ENCODE measurements at regions not wholly inside any gene's neighbourhood (a gene's known extent, or its start where the extent isn't known, plus 50 kb on each side); places are given as distances from the start of the nearest gene placed in this dataset.

DNA sequence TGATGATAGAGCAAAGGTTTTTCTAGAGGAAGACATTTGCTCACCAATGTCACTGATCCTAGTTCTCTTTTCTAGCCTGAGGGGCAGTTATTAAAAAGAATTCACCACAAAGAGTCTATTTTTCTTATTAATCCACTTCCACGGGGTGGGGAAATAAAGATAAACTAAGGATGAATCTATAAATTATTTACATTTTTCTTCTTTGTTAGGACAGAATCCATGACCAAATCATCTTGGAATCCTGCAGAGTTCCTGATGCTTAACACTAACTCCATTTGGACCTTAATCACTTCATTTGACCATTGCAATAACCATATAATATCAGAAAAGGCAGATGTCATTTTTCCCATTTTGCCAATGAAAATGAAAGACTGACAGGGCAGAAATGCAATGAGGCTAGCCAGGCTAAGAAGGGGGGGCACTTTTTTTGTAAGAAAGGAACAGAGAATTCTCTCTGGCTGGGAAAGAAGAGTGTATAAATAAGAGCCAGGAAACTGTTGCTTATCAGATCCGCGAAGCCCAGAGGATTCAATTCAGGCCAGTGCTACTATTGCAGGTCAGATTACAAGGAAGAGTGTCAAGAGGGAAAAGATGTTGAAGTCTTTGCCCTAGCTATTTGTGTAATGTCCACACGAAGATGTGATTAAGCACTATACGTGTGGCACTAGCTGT, 433.2 kb downstream of the TNS3 start:
- no peak for DNase-seq

DNA sequence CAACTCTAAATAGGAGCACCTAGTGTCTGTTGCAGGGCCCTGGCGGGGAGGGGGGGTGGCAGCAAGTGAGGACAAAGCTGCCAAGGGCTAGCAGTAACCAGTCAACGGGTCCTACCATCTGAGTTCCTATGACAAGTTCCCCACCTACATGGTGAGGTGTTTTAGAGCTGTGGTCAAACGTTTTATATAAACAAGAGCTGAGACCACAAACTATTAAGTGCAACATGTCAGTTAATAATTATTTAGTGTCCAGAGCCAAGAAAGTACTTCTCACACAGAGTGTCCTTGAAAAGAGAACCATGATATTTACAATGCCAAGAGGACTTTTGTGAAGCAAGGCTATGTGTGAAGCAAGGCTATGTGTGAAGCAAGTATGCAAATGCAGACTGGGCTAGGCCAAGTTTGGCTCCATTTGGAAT, 434.7 kb downstream of the TNS3 start:
- no peak for DNase-seq

DNA sequence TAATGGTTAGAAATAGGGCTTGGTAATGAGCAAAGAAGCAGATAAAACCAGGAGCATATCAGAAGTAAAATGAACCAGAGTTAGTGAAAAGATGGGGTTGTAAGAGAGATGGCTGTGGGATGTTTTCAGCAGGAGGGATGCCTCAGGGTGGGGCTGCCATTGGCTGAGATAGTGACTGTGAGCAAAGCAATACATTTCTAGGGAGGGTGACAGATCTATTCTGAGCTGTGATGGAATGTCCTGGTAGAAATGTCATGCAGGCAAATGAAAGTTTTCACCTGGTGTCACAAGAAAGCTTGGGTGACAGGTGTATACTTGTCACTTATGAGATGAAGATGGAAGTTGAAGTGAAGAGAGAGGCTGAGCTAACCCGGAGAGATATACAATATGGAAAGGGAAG, 435.9 kb downstream of the TNS3 start:
- no peak for DNase-seq

DNA sequence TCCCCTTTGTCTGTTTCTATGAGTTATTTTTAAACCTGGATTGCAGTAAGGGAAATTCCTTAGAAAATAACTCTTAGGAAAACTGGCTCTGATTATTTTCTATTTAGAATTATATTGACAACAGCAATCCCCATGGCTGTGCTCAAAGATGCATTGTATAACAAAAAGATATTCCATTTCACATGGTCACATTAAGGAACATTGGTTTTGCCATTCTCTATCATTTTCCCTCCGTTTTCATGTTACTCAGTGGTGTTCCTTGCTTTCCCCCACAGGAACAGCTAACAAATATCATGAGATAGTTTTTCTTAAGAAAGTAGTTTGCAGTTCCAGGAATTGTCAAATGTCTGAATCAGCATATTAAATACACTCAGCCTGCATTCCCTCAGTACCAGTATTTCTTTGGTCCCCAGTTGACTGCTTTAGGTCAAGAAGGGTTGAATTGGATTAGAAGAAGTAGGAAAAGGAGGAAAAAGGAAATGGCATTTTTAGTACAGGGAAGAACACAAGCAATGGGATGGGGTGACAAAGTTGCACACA, 436.7 kb downstream of the TNS3 start:
- DNase-seq, result no peak

DNA sequence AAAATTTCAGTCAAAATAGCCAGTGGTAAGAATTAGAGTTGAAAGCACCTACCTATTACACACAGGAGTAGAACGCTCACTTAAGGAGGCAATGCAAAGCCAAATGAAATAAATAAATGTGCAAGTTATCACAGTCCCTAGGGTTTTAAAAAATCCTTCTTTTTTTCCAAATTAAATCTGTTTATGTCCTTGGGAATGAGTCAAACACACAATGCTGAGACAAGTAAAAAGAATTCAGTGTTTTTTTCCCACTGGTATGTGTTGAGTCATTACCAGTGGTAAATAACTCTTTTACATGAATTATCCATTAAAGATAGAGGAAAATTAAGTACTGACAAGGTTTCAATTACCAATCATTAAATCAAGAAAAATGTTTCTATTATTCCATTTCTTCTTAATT, 438.6 kb downstream of the TNS3 start:
- DNase-seq, result no peak

DNA sequence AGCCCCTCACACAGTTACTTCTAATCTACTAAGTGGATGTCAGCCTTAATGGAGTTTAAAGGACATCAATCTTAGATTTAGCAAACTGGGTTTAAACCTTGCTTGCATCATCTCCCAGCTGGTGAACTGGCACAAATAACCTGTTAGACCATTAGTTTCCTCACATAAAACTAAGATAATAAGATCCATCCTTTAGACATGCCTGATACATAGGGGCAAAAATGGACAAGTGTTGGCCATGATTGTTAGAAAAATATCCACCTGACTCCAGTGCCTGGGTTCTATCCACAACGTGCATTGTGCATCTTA, 439.1 kb downstream of the TNS3 start:
- DNase-seq, result no peak

DNA sequence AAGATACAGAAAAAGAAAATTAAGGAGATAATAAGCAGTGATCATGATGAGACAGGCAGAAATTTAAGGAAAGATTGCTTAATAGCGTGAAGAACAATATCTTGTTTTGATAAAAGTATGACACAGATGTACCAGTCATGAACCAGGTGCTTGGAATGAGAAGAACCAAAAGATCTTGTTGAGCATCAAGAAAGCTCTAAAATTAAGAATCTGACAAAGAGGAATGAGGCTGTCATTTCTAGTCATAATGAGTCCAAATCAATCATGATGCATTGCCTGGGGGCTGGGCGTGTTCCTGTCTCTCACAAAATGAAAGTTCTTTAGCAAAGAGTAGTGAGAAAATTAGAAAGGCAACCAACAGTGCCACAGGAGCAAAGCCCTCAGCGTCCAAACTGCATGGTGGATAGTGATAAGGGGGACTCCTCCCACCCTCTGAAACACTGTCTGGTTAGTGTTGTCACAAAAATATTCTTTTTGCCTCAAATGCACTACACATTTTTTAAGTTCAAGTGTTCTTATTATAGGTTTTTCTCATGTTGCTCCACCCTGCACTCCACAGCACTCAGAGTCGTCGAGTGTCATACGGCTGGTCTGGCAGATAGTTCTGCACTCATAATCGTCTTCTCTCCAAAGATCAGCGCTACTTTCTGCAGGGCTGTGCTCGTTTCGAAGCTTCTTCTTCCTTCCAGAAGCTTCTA, 439.6 kb downstream of the TNS3 start:
- no peak for DNase-seq

DNA sequence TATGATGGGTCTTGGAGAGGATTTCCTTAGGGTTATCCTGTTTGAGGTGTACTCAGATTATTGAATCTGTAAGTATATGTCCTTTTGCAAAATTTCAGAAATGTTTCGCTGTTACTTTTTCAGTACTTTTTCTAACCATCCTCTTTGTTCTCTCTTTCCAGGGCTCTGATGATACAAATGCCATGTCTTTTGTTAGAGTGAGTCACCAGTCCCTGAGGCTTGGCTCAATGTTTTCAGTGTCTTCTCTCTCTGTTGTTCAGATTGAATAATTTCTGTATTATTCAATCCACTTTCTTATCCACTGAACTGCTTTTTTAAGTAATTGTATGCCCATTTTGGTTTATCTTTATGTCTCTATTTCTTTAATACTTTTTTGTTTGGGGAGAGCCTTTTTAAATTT, 449.4 kb downstream of the TNS3 start:
- no peak for DNase-seq

DNA sequence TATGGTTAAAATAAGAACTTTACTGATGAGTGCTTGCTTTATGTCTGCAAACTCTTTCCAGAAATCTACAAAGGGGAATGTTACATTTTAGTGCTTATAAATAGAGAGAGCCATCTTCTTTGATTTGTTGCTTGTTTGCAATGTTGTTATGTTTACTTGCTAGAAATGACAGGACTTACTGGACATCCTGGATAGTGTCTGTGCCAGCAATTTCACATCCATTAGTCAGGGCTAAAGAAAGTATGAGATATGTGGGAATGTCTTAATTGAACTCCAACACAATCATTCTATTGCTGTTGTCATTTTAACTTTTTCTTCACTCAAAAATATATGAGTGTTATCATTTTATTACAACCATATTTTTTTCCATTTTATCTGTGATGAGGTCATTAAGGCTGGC, 453.2 kb downstream of the TNS3 start:
- DNase-seq, result no peak

DNA sequence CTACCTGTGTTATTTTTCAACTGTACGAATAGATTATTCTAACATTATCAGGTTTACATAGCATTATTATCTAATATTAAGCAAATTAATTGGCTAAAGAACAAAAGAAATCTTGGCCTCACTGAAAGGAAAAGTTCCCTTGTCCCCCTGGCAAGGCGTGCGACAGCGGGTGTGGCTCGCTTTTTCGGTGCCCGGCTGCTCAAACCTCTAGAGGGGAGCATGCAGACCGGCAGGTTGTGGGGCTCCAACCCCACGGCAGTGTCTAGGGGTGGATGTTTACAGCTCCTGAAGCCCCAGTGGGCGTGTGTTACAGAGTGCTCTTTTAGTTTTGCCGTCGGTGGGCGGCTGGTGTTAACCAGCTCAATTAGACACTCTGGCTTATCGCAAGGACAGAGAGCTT, 456.4 kb downstream of the TNS3 start:
- DNase-seq, result no peak

DNA sequence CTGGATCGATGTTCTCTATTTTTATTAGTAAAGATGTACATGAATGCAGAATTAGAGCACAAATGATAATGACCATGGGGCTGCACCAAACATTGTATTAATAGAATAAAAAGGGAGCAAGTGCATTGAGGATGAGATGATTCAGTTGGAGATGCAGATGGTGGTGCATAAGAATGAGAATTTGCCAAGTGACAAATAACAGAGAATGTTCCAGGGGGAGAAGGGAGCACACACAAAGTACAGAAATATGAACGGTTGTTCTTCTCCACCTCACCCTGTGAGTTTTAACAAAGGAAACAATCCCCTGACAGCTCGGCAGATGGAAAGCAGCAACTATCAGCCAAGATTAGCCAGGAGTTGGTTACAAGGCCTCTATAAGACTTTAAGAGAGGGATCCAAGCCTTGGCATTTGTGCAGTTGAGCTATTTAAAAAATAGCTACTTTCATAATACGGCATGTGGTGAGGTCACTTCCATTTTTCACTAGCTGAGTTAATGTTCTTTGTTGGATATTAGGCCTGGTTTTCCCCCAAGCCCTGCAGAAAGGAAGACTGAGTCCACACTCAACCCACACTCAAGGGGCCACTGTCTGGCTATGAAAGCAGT, 462.5 kb downstream of the TNS3 start:
- peak in 1 of 51 donors; percentile 8 for DNase-seq

DNA sequence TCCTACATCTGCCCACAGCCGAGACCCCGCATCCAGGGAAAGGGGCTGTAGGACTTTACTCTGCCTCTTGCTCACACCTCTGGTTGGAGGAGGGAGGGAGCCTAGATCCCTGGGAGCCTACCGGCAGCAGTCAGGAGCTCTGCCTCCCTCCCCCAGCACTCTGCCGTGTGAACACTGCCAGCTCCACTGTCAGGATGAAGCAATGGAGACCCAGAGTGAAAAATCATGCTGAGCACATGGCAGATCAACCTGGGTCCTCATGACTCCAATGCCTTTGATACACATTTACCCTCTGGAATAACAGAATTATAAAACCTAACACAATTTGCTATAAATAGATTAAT, 477.7 kb downstream of the TNS3 start:
- DNase-seq, result no peak

DNA sequence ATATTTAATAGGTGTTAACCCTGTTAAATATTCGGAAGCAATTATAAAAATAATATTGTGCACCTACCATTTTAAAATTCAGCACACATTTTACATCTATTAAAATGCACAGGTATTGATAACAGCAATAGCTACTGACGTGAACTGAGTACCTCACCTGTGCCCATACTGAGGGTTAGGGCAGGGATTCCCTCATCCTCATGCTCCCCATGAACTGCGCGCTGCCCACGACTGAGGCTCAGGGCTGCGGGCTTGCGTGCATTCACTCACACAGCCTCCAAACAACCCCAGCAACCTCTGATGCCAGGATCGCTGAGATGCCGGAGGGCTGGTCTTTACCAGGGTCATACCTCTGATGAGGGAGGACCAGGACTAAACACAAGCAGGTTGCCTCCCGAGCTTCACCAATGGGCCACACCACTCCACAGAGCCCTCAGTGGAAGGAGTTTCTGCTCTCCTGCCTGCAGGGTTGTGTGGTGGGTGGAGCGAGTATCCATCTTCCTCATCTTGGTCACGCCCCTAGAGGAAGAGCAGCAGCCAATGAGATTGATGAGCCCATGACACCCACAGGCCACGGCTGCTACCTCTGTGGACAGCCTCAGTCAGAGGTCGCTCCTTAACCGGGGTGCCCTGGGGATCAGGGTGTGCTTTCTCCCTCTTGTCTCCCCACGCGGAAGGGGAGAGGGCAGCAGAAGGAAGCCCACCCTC, 478.3 kb downstream of the TNS3 start:
- DNase-seq, result no peak

DNA sequence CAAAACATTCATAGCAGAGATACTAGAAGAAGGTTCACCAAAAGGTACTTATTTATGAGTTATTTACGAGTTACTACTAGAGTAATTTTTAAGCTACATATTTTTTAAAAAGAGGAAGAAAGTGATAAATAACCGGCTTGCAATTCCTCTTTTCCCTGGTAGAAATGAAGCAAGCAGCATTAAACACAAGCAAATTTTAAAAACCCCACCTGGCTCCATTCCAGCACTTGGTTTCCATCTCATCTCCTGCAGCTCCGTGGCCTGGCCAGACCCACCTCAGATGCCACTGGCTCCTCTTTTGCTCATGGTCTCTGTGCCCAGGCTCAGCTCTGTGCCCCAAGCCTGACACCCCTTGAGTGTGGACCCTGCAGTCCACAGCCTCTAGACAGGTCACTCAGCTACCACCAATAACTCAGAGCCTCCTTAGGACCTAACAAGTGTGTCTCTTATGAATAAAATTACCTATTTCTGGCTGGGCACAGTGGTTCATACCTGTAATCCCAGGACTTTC, 479.5 kb downstream of the TNS3 start:
- no peak for DNase-seq

DNA sequence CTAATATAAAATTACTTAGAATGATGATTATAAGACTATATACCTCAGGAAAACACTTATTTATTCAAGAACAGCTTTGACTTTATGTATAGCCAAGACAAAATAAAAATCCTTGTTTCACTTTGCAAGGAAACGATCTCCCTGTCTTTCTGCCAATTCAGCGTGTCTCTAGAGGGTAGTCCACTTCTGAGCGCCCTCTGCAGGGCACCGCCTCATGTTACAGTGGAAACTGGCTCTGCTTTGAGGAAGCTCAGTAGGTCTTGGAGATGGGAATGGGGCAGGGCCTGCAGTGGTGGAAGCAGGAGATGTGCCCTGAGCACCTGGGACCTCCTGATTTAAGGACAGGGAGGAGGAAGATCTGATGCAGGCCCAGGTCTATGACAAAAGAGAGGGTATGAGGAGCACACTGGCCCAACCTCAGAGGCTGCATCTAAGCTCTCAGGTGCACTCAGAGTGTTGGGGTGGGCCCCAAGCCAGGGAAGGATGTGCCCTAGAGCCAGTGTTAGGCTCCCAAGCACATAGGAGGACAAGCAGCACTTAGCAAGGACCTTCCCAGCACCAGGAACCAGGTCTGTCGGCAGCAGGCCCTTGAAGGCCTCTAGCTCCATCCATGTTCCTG, 481.0 kb downstream of the TNS3 start:
- DNase-seq, result no peak

DNA sequence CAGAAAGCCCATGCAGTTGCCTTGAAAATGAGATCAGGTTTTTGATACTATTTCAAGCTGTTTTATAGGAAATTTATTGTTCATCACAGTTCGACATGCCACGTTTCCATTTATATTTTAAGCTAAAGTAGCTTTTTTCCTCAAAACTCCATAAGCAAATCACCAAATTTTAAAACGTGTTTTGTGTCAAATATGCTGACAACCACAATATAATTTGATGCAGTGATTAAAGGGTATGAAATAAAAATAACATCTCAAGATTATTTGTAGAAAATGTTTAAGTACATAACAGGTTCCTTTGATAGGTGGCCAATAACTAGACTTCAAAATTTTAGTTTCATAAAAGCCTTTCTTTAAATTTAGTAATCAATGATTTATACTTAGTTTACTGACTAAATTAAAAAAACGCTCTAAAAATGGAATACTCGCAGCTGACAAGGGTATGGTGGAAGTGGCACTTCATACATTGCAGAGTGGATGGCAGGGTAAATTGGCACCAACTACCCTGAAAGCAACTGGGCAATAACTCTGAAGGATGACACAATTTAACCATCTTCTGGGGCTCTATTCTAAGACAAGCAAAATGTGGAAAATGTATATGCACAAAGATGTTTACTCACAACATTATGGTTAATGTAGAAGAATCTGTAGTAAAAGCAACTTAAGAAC, 481.6 kb downstream of the TNS3 start:
- no peak for DNase-seq

DNA sequence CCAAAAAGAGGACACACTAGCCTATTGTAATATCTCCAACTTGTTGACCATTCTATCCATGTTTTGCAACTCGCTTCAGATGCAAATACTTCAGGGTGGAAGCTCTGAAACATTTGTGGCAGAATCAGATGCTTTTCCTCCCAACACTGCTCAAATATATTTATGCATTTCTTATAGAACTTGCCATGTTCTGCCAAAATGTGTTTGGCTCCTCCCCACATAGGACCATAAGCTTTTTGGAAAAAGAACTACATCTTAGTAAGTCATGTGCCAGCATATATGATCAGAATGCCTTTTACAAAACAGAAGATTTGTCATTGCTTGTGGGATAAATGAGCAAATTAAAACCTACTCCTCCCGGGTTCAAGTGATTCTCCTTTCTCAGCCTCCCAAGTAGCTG, 484.5 kb downstream of the TNS3 start:
- DNase-seq, result no peak

DNA sequence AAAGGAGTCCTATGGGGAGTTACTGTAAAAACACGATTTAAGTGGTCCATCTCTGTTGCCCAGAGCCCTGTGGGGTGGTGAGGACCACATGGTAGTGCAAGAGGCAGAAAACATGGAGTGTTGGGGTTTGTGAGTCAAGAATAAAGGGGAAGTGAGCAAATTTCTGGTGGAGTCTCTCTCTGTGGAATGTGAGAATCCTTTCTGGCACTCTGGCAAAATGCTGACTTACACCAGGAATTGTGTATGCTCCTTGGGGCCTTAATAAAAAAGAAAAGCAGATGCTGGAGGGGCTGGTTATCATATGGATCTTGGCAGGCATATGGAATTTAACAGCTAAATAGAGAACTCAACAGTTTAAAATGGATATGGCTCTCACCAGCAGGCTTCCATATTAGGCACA, 486.0 kb downstream of the TNS3 start:
- DNase-seq, result no peak

DNA sequence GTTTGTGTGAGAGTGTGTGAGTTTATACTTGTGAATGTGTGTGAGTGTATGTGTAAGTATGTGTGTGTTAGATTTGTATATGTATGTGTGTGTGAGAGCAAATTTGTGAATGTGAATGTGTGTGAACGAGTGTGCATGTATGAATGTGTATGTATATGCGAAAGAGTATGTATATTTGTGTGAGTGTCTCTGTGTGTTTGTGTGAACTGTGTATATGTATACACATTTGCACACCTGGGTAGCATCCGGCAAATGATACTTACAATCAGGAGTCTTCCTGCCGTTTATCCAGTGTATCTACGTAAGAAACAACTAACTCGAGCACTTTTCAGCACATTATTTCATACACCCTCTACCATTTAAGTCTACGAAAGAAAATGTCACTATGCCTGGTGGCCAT, 487.4 kb downstream of the TNS3 start:
- no peak for DNase-seq

DNA sequence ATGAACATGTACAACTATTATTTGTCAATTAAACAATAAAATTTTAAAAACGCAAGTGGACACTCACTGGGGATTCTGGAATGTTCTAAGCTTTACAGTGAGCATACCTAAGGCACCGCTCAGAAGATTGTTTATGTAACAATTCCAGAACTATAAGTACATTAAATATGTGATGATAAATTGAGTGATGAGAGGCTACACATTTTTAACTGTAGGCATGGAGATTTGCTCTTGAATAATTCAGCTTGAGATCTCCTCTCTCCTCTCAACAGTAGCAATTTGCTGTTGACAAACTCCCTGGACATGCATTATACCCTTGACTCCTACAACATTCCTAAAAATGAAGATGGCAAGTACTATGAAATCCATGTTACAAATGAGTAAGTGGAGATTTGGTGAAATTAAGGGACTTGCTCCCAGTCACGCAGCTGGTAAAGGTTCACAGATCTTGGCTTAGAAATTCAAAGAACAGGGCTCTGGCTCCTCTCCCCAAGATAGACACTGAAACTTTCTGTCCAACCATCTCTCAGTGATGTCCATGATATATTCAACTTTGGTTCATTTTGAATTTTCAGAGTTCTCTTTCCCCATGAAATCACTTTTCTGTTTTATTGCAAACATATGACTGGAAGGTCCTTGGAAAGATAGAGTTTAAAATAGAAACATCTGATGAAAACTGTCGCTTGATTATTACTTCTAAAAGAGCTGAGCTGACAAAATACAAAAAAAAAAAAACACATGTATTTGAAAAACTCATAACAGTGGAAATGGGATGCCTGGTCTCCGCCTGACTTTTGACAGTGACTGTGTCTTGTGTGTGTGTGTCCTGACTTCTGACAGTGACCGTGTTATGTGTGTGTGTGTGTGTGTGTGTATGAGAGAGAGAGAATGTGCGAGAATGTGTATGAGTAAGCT, 488.3 kb downstream of the TNS3 start:
- DNase-seq, result no peak
